ENCODE measurements at regions not wholly inside any gene's neighbourhood (a gene's known extent, or its start where the extent isn't known, plus 50 kb on each side); places are given as distances from the start of the nearest gene placed in this dataset.
"Not testable (repeated sequence)": the region's sequence is repeated elsewhere in the genome, so short reads cannot be mapped to it uniquely, and the experiment has no call there.

DNA sequence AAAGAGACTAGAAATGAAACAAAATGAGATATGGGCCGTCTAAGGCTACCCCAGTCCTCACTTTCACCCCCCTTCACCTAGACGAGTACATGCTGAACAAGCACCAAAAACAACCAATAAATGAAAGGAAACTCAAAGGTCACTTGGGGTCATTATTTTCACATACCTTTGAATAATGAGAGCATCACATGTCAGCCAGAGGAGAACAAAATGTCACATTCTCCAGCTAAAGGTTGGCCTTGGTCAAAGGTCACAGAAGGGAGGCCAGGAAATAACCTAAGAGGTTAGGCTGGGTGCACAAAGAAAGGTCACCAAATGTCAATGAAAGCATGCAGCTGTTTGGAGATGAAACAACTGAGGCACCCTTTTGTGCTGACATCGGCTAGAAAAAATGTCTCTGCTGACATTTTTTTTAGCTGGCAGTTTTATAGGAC is 288.7 kb upstream of the USP25 start:
- no peak for DNase-seq

DNA sequence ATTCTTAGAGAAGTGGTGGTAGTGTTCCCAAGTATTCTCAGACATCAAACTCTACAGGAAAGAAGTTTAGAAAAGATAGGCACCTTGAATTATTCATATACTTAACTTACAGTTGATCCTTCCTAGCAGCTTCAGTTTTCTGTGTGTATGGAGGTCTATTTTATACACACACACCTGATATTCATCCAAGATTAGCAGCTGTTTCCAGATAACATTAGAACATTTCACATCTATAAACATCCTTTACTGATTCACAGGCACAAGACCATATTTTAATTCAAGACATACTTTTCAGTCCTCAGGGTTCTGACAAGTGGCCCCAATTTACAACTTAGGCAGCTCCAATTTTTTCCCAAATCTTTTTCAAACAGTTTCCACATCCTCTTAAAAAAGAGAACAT is 287.8 kb upstream of the USP25 start:
- DNase-seq: no peak

GRCh38 chr21:15442743-15443469 is 286.9 kb upstream of the USP25 start:
- no peak for DNase-seq

- no peak for DNase-seq
Measured at GRCh38 chr21:15443740-15444117, 286.1 kb upstream of the USP25 start.

DNA sequence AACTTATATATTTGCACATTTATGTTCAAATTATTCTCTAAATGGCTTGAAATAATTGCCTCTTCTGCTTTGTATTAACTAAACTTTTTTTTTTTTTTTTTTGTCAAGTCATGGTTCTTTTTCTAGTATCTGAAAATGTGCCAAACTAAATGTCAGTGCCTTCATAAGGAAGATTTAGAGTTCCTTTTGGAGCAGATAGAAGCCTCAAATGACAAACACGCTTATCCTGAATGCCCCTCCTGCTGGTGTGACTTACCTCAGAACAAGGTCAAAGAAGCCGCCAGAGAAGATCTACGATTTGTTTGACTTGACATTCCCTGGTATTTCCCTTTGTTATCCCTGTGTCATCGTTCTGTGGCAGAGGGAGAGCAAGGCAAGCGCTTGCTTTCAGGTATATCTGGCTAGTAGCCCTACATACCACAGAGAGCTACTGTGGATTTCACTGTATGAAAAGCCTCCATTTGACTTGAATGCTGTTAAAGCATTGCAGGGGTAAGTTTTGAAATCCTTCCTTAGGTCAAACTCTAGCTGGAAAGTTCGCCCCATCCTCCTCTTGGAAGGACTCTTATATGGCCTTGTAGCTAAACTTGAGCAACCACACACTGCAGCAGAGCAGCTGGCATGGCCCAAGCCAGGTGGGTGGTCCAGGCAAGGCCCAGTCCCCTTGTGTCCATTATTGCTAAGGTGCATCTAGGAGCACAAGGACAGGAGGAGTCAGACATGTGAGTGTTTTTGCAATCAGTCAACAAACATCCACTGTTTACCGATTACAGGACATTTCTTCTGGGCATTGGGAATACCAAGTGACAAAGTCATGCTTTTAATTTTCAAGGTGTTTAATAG is 285.4 kb upstream of the USP25 start:
- DNase-seq: no peak

GRCh38 chr21:15445327-15445726 is 284.5 kb upstream of the USP25 start:
- no peak for DNase-seq

DNA sequence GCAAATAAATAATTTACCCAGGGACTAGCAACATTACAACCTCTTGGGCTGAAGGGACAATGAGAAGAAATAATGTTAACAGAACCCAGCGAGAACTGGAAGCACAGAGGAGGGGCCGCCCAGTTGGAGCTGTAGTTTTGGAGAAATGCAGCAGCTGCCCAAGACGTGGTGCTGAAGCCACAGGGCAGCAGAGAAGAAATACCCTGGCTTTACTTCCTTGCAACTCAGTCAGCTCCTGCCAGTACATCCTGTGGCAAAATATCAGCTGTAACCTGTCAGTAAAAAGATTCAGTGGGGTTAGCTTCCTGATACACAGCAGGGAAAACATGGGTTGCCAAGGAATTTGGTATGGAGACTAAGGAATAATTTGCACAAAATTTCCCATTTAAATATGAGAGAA is 283.6 kb upstream of the USP25 start:
- DNase-seq: no peak

- no peak for DNase-seq
Measured at GRCh38 chr21:15449556-15449955, 280.2 kb upstream of the USP25 start.

DNA sequence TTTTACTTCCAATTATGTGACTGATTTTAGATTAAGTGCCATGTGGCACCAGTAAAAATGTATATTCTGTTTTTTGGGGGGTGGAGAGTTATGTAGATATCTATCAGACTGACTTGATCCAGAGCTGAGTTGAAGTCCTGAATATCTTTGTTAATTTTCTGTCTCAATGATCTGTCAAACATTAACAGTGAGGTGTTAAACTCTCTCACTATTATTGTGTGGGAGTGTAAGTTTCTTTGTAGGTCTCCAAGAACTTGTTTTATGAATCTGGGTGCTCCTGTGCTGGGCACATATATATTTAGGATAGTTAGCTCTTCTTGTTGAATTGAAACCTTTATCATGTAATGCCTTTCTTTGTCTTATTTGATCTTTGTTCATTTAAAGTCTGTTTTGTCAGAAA is 276.5 kb upstream of the USP25 start:
- no peak for DNase-seq

GRCh38 chr21:15453785-15454184 is 276.0 kb upstream of the USP25 start:
- not testable (repeated sequence) for DNase-seq

DNA sequence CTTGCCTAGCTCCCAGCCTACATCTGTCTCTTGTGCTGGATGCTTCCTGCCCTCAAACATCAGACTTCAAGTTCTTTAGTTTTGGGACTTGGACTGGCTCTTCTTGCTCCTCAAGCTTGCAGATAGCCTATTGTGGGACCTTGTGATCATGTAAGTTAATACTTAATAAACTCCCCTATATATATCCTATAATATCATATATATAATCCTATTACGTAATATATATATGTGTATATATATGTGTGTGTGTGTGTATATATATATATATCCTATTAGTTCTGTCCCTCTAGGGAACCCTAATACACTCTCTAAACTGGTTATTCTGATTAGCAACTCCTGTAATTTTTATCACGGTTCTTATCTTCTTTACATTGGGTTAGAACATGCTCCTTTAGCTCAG is 274.9 kb upstream of the USP25 start:
- DNase-seq: not testable (repeated sequence)

DNA sequence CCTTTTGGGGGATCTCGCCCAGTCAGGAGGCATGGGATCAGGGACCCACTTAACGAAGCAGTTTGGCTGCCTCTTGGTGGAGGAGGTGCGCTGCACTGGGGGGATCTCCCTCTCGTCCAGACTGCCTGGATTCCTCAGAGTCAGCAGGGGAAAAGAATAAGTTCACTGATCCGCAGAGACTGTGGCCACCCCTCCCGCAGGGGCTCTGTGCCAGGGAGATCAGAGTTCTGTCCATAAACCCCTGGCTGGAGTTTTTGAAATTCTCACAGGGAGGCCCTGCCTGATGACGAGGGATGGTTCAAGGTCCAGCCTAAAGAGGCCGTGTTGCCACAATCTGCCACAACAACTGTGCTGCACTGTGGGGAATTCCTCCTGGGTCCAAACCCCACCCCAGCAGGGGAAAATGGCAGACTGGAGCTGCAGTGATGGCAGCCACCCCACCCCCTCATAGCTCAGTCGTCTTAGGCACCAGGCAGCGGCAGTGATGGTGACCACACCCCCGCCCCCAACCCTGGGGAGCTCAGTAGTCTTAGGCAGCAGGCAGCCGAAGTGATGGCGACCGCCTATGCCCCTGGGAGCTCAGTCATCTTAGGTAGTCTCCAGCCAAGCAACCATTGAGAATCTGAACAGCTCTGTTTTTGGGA is 273.8 kb upstream of the USP25 start:
- DNase-seq: no peak

DNA sequence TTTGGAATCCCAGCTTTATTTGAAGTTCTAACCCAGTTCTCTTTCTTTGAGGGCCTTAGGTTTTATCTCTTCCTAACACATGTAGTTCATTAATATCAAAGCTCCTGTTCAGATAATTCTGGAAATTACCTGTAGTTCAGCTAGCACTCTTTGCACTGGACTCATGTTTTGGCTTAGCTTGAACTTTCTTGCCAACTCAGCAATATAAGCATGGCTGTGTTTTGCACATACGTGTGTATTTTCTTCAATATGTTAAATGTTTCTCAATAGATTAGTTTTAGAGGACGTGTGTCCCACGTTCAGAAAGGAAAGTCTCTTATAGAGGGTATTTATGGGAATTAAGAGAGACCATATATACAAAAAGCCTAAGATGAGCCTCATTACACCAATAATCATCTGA is 271.8 kb upstream of the USP25 start:
- no peak for DNase-seq

- DNase-seq: no peak
Measured at GRCh38 chr21:15462092-15462491, 267.7 kb upstream of the USP25 start.

GRCh38 chr21:15466329-15466728 is 263.5 kb upstream of the USP25 start:
- no peak for DNase-seq

DNA sequence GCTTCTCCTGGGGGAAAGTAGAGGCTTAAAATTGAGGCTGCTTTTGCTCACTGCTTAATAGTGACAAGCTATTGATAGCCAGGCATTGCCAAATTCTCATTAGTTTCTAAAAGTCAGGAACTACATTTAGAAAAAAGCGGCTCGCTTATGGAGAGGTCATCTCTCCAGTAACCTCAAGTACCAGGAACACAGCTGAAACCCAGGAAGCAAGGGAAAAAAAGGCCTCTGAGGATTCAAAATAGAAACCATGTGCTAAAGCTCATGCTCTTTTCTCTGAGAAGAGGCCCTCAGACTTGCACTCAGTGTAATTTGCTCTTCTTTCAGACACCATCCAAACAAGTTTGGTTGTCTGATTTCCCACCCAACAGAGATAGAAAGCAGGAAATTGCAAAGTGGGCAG is 261.4 kb upstream of the USP25 start:
- DNase-seq: no peak

- no peak for DNase-seq
Measured at GRCh38 chr21:15472108-15473040, 257.4 kb upstream of the USP25 start.

GRCh38 chr21:15477773-15478172 is 252.0 kb upstream of the USP25 start:
- DNase-seq: not testable (repeated sequence)

GRCh38 chr21:15480160-15480559 is 249.6 kb upstream of the USP25 start:
- no peak for DNase-seq

GRCh38 chr21:15483138-15483780 is 246.5 kb upstream of the USP25 start:
- peak; percentile 91 for DNase-seq

- no peak for DNase-seq
Measured at GRCh38 chr21:15486460-15487195, 243.2 kb upstream of the USP25 start.

DNA sequence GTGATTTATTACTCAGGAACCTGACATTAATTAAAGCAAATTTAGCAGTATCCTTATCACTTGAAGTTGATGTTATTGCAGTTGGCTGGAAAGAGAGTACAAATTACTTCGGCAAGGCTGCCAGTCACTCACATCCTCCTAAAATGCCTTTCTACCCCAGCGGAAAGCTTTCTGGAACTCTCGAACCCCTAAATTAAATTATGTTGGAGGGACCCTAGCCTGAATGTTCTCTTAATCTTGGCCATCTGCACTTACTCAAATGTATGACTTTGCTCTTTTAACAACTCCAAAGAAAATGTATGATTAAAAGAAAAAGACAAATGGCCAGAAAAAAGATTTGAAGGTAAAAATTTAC is 242.6 kb upstream of the USP25 start:
- DNase-seq: no peak

All from right forelimb (tissue), 1 donor.